DMS53 treated with DMSO at 0.1 percent for 48 hours (cell line): ENCODE measurements at regions not wholly inside any gene's neighbourhood (a gene's known extent, or its start where the extent isn't known, plus 50 kb on each side); places are given as distances from the start of the nearest gene placed in this dataset.
"Not testable (repeated sequence)": the region's sequence is repeated elsewhere in the genome, so short reads cannot be mapped to it uniquely, and the experiment has no call there.

Source experiments
- DNase-seq: peaks from one replicate; lab custom pipeline; 2025; ENCODE audit not compliant: unreplicated experiment; lab: John Stamatoyannopoulos, UW

DNA sequence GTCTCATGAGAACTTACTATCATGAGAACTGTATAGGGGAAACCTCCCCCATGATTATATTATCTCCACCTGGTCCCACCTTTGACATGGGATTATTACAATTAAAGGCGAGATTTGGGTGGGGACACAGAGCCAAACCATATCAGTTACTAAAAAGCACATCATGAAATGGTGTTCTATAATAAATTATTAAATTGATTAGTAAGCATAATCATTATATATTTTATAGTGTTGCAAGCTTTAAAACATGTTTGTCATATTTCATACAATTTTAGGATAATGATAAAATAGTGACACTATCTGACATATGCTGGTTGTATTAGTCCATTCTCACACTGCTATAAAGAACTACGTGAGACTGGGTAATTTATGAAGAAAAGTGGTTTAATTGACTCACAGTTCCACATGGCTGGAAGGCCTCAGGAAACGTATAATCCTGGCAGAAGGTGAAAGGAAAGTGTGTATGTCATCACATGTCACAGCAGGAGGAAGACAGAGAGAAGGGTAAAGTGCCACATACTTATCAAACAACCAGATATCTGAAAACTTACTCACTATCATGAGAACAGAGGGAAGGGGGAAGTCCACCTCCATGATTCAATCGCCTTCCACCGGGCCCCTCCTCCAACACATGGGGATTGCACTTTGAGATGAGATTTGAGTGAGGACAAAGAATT lies 539.2 kb upstream of the OLFM3 start:
- DNase-seq: no peak

GRCh38 chr1:102531036-102531435 lies 534.3 kb upstream of the OLFM3 start:
- DNase-seq: no peak

DNA sequence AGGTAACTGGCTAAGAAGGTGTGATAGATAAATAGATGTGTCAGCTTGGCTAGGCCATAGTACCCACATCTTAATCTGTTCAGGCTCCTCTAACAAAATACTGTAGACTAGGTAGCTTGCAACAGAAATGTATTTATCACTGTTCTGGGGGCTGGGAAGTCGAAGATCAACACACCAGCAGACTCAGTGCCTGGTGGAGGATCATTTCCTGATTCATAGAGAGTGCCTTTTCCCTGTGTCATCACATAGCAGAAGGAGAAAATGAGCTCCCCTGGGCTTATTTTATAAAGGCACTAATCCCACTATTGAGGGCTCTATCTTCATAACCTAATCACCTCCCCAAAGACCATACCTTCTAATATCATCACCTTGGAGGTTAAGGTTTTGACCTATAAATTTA lies 532.7 kb upstream of the OLFM3 start:
- no peak for DNase-seq

DNA sequence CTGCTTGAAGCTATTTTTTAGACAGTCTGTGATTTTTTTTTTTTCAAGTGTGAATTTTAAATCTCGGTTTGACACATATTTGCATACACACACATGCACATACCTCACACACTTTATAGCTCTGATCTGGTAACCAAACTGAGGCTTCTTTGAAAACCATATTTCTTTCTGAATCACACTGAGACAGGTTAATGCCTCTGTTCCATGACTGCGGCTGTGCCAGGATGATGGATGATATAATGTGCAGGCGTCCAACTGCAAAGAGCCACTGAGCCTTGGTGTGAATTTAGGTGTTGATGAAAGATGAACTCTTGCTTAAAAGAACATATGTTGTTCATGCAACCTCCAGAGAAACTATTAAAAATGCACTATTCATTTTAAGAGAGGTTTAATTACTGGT lies 504.0 kb upstream of the OLFM3 start:
- no peak for DNase-seq

DNA sequence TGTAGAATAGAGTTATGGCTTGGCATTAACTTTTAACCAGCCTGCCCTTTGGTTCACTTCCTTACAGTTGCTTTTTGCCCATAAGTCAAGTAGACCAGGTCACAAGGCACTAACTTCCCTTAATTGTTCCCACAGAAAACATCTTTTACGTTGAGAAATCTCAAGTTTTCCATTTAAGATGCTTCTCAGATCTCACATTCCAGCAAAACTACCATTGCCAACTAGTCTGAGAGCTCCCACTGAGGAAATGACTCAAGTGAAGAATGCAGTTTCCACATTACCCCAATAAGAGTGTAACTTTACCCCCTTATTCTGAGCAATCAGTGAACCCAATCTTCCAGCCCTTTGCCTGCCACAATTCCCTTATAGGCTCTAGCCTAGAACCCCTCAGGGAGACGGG lies 502.2 kb upstream of the OLFM3 start:
- no peak for DNase-seq

DNA sequence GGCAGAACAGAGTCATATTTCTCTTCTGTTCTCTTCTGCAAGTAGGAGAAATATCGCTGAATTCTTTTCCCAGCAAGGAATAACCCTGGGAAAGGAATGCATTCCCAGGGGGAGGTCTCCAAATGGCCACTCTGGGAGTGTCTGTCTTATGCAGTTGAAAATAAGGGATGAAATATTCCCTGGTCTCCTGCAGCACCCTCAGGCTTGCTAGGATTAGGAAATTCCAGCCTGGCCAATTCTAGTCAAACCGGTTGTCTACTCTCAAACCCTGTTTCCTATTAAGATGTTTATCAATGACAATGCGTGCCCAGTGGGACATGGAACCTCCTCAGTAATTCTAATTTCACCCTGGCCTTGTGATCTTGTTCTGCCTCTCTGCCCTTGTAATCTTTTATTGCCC lies 501.1 kb upstream of the OLFM3 start:
- DNase-seq: peak; percentile 36

- no peak for DNase-seq
Measured at GRCh38 chr1:102472520-102472919, 475.8 kb upstream of the OLFM3 start.

GRCh38 chr1:102470767-102471166 lies 474.0 kb upstream of the OLFM3 start:
- no peak for DNase-seq

- DNase-seq: no peak
Measured at GRCh38 chr1:102466487-102466886, 469.8 kb upstream of the OLFM3 start.

GRCh38 chr1:102463328-102463727 lies 466.6 kb upstream of the OLFM3 start:
- no peak for DNase-seq

GRCh38 chr1:102442317-102442716 lies 445.6 kb upstream of the OLFM3 start:
- not testable (repeated sequence) for DNase-seq

- DNase-seq: no peak
Measured at GRCh38 chr1:102435483-102435882, 438.8 kb upstream of the OLFM3 start.

DNA sequence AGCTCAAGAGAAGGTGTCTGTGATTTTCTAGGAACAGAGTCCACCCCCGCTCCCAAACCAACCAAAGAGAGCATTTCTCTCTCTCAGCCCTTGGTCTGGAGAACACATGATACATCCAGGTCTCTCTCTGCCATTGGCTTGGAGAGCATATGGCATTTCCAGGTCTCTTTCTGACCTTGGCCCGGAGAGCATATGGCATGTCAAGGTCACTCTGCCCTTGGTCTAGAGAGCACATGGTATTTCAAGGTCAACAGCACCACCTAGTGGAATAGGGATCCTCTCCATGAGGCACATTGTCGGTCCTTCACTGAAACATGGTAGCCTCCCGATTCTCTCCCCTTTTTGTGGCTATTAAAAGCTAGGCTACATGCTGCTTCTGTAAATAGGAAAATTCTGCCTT lies 437.7 kb upstream of the OLFM3 start:
- DNase-seq: peak; percentile 74

- no peak for DNase-seq
Measured at GRCh38 chr1:102431253-102431652, 434.5 kb upstream of the OLFM3 start.

DNA sequence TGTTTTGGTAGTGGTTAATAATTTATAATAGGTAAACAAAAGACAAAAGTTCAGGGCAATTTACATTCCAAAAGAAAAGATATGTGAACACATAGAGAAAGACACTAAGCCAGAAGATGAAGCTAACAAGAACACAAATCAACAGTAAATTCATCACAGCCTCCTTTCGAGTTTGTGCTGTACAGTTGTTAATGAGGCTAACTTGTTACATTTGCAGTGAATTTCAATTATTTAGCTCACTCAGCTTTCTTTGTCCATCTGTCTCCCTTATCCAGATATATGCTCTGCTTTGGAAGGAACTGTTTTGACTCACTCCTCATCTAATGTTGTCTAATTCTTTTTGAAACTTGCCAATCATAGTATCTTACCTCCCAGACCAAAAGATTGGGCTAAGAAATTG lies 423.3 kb upstream of the OLFM3 start:
- DNase-seq: peak; percentile 88
